ENCODE measurements at regions not wholly inside any gene's neighbourhood (a gene's known extent, or its start where the extent isn't known, plus 50 kb on each side); places are given as distances from the start of the nearest gene placed in this dataset.

- no peak for DNase-seq (ENCODE audit: low spot score)
Observed at GRCh38 chr1:115203287-115203686, 114.0 kb upstream of the TSPAN2 start.

GRCh38 chr1:115201598-115201997, 112.3 kb upstream of the TSPAN2 start:
- no peak for DNase-seq (ENCODE audit: low spot score)

GRCh38 chr1:115199416-115200132, 110.3 kb upstream of the TSPAN2 start:
- DNase-seq (ENCODE audit: low spot score), result no peak

- DNase-seq (ENCODE audit: low spot score), result no peak
Observed at GRCh38 chr1:115198938-115199337, 109.6 kb upstream of the TSPAN2 start.

GRCh38 chr1:115196296-115196695, 107.0 kb upstream of the TSPAN2 start:
- no peak for DNase-seq (ENCODE audit: low spot score)

GRCh38 chr1:115194506-115194905, 105.2 kb upstream of the TSPAN2 start:
- DNase-seq (ENCODE audit: low spot score), result no peak

GRCh38 chr1:115193046-115193828, 103.9 kb upstream of the TSPAN2 start:
- DNase-seq (ENCODE audit: low spot score), result no peak

- no peak for DNase-seq (ENCODE audit: low spot score)
Observed at GRCh38 chr1:115192200-115192767, 103.0 kb upstream of the TSPAN2 start.

- no peak for DNase-seq (ENCODE audit: low spot score)
Observed at GRCh38 chr1:115191691-115192090, 102.4 kb upstream of the TSPAN2 start.

GRCh38 chr1:115190540-115191170, 101.4 kb upstream of the TSPAN2 start:
- DNase-seq (ENCODE audit: low spot score), result no peak

- DNase-seq (ENCODE audit: low spot score), result peak; percentile 70
Observed at GRCh38 chr1:115189814-115190539, 100.7 kb upstream of the TSPAN2 start.

GRCh38 chr1:115188680-115189395, 99.5 kb upstream of the TSPAN2 start:
- no peak for DNase-seq (ENCODE audit: low spot score)

GRCh38 chr1:115186711-115187265, 97.5 kb upstream of the TSPAN2 start:
- DNase-seq (ENCODE audit: low spot score), result no peak

- DNase-seq (ENCODE audit: low spot score), result no peak
Observed at GRCh38 chr1:115185336-115185735, 96.0 kb upstream of the TSPAN2 start.

GRCh38 chr1:115184951-115185331, 95.6 kb upstream of the TSPAN2 start:
- no peak for DNase-seq (ENCODE audit: low spot score)

GRCh38 chr1:115184260-115184950, 95.1 kb upstream of the TSPAN2 start:
- no peak for DNase-seq (ENCODE audit: low spot score)

- DNase-seq (ENCODE audit: low spot score), result no peak
Observed at GRCh38 chr1:115183721-115184259, 94.5 kb upstream of the TSPAN2 start.

- DNase-seq (ENCODE audit: low spot score), result no peak
Observed at GRCh38 chr1:115183158-115183557, 93.9 kb upstream of the TSPAN2 start.

- DNase-seq (ENCODE audit: low spot score), result no peak
Observed at GRCh38 chr1:115182012-115182715, 92.9 kb upstream of the TSPAN2 start.
